ENCODE measurements at regions not wholly inside any gene's neighbourhood (a gene's known extent, or its start where the extent isn't known, plus 50 kb on each side); places are given as distances from the start of the nearest gene placed in this dataset.
"Not testable (repeated sequence)": the region's sequence is repeated elsewhere in the genome, so short reads cannot be mapped to it uniquely, and the experiment has no call there.

DNA sequence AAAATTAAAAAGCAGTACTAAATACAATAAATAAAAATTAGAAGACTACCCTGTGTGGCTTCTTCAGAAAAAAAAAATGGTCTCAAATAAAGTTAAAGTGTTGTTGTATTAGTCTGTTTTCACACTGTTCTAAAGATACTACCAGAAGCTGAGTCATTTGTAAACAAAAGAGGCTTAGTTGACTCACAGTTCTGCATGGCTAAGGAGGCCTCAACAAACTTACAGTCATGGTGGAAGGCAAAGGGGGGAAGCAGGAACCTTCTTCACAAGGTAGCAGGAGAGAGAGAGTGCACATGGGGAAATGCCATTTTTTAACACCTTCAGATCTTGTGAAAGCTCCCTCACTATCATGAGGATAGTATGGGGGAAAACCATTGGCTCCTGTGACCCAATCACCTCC is 612.8 kb downstream of the RNF144A start:
- no peak for DNase-seq (ENCODE audit: low spot score)

- no peak for DNase-seq (ENCODE audit: low spot score)
Measured at GRCh38 chr2:7539077-7539476, 621.9 kb downstream of the RNF144A start.

- DNase-seq (ENCODE audit: low spot score), result no peak
Measured at GRCh38 chr2:7539760-7540159, 622.5 kb downstream of the RNF144A start.

DNA sequence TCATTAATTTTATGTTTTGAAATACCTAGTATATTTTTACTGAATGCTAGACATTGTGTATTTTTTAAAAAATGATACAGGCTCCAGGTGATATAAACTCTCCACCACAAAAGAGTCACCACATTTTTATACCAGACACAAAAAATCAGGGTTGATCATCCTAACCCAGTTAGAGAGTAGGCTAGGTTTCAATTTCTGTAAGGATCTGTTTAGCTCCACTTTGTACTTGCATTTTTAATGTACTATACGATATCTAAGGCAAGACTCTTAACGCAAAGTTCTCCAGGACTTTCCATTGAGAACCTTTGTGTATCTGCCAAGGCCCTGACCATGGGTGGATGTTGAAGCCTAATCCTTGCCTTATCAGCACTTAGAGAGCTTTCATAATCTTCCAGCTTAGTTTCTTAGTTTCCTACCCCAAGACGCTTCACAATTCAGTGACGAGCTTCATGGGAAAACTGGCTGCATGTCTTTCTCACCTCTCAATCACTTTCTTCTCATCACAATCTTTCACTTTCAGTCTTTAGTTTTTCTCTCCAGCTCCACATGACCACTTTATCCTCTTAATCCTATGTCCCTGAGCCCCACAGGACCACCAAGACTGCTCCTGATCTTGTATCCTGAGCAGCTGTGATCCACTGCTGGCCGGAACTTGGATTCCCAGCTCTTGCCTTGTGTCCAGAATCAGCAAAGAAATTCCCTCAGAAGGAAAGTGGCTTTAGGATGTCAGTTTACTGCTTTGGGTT is 635.8 kb downstream of the RNF144A start:
- DNase-seq (ENCODE audit: low spot score), result no peak

DNA sequence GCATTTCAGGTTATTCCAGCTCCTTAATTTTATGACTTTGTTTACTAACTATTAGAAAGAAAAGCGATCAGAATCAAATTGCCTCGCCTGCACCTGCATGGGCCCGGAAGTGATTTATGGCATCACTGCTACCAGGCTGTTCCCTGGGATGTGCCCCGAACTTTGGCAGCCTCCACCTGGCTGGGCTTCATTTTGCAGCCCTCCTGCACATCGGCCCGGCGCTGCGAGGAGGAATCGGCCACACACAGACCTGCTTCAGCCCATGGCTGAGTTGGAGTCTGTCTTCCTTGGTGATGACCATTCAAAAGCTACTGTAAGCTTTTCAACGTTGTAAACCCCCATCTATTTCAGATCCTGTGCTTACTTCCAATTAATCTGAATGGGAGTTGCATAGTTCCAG is 638.0 kb downstream of the RNF144A start:
- DNase-seq (ENCODE audit: low spot score), result no peak

- DNase-seq (ENCODE audit: low spot score), result no peak
Measured at GRCh38 chr2:7557376-7557775, 640.2 kb downstream of the RNF144A start.

DNA sequence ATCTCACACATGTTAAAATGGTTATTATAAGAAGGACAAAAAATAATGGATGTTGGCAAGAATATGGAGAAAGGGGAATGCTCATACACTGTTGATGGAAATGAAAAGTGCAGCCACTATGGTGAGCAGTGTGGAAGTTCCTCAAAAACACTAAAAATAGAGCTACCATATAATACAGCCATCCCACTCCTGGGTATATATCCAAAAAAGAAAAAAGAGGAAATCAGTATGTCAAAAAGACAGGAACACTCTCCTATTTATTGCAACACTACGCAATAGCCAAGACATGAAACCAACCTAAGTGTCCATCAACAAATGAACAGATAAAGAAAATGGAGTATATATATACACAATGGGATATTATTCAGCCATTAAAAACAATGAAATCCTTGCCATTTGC is 642.6 kb downstream of the RNF144A start:
- DNase-seq (ENCODE audit: low spot score), result no peak

DNA sequence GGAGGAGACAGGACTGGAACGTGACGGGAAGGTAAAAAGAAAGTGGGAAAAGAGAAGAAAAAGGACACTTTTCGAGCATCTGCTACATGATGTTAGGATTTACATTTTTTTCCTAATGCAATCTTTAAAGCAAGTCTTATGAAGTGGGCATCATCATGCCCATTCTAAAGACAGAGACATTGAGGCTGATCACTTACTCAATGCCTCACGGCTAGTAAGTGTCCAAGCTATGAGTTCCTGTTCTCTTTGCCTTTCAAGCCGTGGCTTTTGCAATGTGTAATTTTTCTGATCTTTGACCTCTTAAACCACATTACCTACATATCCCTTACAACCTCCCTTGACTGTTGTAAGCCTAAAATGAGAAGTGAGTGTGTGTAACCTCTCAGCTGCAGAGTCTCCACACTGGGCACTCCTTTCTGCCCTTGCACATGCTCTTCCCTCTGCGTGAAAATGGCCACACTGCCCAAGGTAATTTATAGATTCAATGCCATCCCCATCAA is 649.2 kb downstream of the RNF144A start:
- DNase-seq (ENCODE audit: low spot score), result no peak

GRCh38 chr2:7567116-7567515 is 649.9 kb downstream of the RNF144A start:
- not testable (repeated sequence) for DNase-seq (ENCODE audit: low spot score)

- no peak for DNase-seq (ENCODE audit: low spot score)
Measured at GRCh38 chr2:7567646-7568045, 650.4 kb downstream of the RNF144A start.

GRCh38 chr2:7570247-7570646 is 653.0 kb downstream of the RNF144A start:
- no peak for DNase-seq (ENCODE audit: low spot score)

DNA sequence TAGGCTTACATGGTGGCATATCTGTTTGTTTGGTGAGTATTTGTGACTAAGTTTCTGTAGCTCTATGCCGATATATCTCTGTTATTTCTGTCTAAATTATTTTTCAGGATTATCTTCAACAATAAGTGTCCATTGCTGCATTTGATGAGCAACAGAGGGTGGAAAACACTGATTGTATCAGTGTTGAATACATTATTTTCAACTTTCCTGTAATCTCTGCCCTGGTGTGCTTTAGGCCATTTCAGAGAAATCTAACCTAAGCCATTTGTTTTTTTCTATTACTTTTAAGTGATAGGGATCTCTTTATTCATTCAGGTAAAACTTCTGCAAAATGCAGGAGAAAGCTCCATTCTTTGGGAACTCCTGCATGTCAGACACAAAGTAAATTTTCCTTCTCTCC is 654.5 kb downstream of the RNF144A start:
- no peak for DNase-seq (ENCODE audit: low spot score)

DNA sequence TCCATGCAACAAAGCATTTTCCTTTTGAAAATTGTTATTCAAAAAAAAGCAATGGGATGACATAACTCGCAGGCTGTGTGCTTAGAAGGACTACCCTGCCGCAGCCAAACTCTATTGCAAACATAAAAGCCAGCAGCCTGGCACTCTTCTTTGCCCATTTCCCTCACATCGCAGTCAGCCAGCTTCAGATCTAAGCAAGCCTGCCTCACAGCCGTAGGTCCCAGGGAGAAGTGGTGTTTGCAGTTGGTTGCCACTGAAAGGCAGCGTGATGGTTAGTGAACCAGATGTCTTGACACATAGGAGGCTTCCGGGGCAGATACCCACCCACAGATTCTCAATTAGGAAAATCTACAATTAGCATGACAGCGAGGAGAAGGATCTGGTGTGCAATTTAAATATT is 655.2 kb downstream of the RNF144A start:
- DNase-seq (ENCODE audit: low spot score), result no peak

DNA sequence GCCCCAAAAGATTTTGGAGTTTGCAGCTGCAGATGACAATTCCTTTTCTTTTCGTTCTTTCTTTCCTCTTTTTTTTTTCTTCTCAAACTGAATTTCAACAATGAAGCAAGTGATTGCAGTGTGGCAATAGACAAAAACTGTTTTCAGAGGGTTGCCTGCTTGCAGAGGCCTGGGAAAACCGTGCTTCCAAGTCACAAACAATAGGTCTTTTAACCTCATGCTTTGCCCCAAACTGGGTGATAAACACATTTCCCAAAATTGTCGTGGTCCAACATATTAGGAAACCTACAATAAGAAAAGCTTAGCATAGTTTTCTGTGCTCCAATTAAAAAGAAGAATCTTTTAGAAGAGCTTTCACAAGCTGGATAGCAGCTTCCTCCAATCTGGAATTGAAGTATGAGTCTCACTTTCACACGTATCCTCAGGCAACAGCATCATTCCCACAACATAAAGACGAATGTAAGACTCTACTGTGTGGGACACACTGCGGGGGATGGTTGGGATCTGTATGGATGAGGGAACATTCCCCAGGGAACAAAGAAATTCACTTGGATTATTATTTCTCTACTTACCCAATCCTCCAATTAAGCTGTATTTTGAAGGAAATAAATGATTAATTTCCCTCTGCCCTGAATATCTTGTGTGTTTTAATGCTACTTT is 656.1 kb downstream of the RNF144A start:
- no peak for DNase-seq (ENCODE audit: low spot score)

DNA sequence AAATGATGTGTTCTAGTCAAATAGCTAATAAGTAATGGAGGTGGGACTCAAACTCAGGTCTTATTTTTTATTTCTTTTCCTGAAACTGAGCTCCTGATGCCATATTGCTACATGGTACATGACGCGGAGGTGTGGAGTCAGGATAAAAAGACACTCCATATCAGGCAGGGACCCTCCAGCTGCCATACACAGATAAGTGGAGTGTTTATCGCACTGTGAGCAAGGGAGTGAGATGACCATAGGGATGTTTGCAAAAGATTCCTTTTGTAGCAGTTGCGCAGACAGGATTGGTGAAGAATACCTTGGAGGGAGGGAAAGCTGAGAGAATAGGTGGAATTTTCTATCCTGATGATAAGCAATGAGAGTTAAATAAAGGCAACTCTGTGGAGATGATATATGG is 657.2 kb downstream of the RNF144A start:
- no peak for DNase-seq (ENCODE audit: low spot score)

DNA sequence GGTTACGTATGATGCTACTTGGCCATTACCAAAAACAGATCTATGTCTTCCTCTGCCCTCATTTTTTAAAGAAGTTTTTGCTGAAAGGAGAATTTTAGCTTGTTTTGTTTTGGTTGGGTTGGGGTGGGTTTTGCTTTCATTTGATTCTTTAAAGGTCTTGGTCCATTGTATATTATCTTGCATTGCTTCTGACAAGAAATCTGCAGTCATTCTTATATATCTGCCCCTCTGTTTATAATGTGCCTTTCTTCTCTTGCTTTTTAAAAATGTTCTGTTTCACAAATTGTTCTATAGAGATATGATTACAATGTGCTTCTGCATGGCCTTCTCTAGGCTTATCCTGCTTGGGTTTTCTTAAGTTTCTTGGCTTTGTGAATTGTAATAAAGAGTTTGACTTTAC is 660.6 kb downstream of the RNF144A start:
- no peak for DNase-seq (ENCODE audit: low spot score)

GRCh38 chr2:7584017-7584416 is 666.8 kb downstream of the RNF144A start:
- DNase-seq (ENCODE audit: low spot score), result no peak

GRCh38 chr2:7586898-7587297 is 669.7 kb downstream of the RNF144A start:
- no peak for DNase-seq (ENCODE audit: low spot score)

GRCh38 chr2:7588295-7588694 is 671.1 kb downstream of the RNF144A start:
- DNase-seq (ENCODE audit: low spot score), result peak; percentile 20

GRCh38 chr2:7592618-7593140 is 675.5 kb downstream of the RNF144A start:
- DNase-seq (ENCODE audit: low spot score), result no peak

- no peak for DNase-seq (ENCODE audit: low spot score)
Measured at GRCh38 chr2:7593360-7593759, 676.1 kb downstream of the RNF144A start.

DNA sequence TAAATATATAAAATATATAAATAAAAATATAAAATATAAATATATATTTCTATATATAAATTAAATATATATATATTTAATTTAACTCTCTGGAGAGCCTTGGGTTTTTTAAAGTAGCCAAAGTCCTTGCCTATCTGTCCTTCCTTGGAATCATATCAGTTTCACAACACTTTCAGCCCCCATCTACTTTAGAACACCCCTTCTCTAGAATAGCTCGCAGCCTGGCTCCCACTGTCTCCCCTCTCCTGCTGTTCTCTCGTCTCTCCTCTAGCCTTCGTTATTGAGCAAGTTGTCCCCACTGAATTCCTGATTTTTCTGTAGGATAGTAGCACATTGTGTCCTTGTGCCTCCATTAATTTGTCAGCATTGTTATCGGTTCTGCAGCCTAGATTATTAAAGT is 677.0 kb downstream of the RNF144A start:
- no peak for DNase-seq (ENCODE audit: low spot score)

DNA sequence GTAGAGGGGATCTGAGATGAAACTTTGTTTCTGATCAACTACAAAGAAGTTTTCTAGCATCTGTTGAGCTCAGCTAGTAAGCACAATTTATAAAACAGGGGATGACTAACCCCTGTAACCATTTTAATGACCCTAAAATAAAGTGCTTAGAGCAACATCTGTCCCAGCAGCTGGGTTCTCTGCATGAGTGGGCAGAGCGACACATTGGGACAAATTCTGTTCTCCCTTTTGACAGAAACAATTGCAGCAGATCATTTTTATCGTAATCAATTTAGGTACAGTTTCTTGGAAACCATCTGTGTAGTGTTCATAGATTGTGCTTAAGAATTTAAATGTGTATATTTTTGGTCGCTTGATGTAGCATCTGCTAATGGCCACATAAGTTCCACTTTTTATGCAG is 678.0 kb downstream of the RNF144A start:
- no peak for DNase-seq (ENCODE audit: low spot score)

GRCh38 chr2:7598402-7598801 is 681.2 kb downstream of the RNF144A start:
- DNase-seq (ENCODE audit: low spot score), result no peak
